ENCODE measurements at regions not wholly inside any gene's neighbourhood (a gene's known extent, or its start where the extent isn't known, plus 50 kb on each side); places are given as distances from the start of the nearest gene placed in this dataset.
"Not testable (repeated sequence)": the region's sequence is repeated elsewhere in the genome, so short reads cannot be mapped to it uniquely, and the experiment has no call there.

- TF ChIP-seq CTCF (IDR thresholded peaks at IDR 0.05; ENCODE audit: extremely low read depth, missing control alignments) = no peak
Observed at GRCh38 chrX:40950546-40950945, 134.7 kb upstream of the USP9X start.

GRCh38 chrX:40951407-40951806 is 133.8 kb upstream of the USP9X start:
- DNase-seq (ENCODE audit: low spot score) = not testable (repeated sequence)

More at GRCh38 chrX:40950546-40950945, 134.7 kb upstream of the USP9X start:
- no peak for DNase-seq (ENCODE audit: low spot score)

GRCh38 chrX:40952855-40953254 is 132.4 kb upstream of the USP9X start:
- no peak for TF ChIP-seq CTCF (IDR thresholded peaks at IDR 0.05; ENCODE audit: extremely low read depth, missing control alignments)
- DNase-seq (ENCODE audit: low spot score) = no peak

GRCh38 chrX:40953369-40953768 is 131.9 kb upstream of the USP9X start:
- no peak for TF ChIP-seq CTCF (IDR thresholded peaks at IDR 0.05; ENCODE audit: extremely low read depth, missing control alignments)
- DNase-seq (ENCODE audit: low spot score) = peak; percentile 34

GRCh38 chrX:40960041-40960440 is 125.2 kb upstream of the USP9X start:
- no peak for TF ChIP-seq CTCF (IDR thresholded peaks at IDR 0.05; ENCODE audit: extremely low read depth, missing control alignments)
- no peak for DNase-seq (ENCODE audit: low spot score)

GRCh38 chrX:40962793-40963407 is 122.3 kb upstream of the USP9X start:
- DNase-seq (ENCODE audit: low spot score) = no peak
- no peak for TF ChIP-seq CTCF (IDR thresholded peaks at IDR 0.05; ENCODE audit: extremely low read depth, missing control alignments)

- DNase-seq (ENCODE audit: low spot score) = no peak
- no peak for TF ChIP-seq CTCF (IDR thresholded peaks at IDR 0.05; ENCODE audit: extremely low read depth, missing control alignments)
Observed at GRCh38 chrX:40964008-40964407, 121.2 kb upstream of the USP9X start.

Data from GM20000 (cell line).